ENCODE measurements at regions not wholly inside any gene's neighbourhood (a gene's known extent, or its start where the extent isn't known, plus 50 kb on each side); places are given as distances from the start of the nearest gene placed in this dataset.
A peak's percentile ranks its signal among the peaks of the same experiment; 100 is the strongest.

- TF ChIP-seq ZBTB33 (IDR thresholded peaks at IDR 0.05) (no peak), STAT3 (IDR thresholded peaks at IDR 0.05; ENCODE audit: low read depth, low read length) (no peak), IKZF2 (IDR thresholded peaks at IDR 0.05) (no peak), PML (IDR thresholded peaks at IDR 0.05; ENCODE audit: low read length) (no peak)
These were observed 389.8 kb downstream of the ETNK1 start (continued) for GRCh38 chr12:23014749-23015148.

GRCh38 chr12:23025372-23026016 lies 400.5 kb downstream of the ETNK1 start:
- RAD21 ChIA-PET (ENCODE audit: unreplicated experiment), result no interaction called here
- SMC1A ChIA-PET (ENCODE audit: uncharacterized antibody, unreplicated experiment), result interaction anchor here (0.9 kb wide), 1 partner anchor 13 kb away, joined by 3 read pairs; no protein-coding TSS in a partner anchor
- DNase-seq (ENCODE audit: low read depth, low spot score) (no peak), ATAC-seq (no peak), FAIRE-seq (no peak)
- H3K4me3 ChIP-seq, result no peak overlapping the region
- 0% methylated on average over 1 of the region's 1 CpG for whole genome bisulfite sequencing (ENCODE audit: insufficient coverage, insufficient replicate concordance, low lambda C conversion rate, missing lambda C conversion rate)
- H3K9me3 ChIP-seq (replicated peaks; ENCODE audit: control insufficient read depth, insufficient read depth, low read length), result no peaks in the 10 kb centered on the region
- no peak overlapping the region for H2AFZ ChIP-seq (ENCODE audit: control insufficient read depth, low read depth, low read length)
- no peaks in the 10 kb centered on the region for H4K20me1 ChIP-seq (ENCODE audit: control insufficient read depth, insufficient read depth)
- H3K27me3 ChIP-seq (replicated peaks in 1 of 2; ENCODE audit: control insufficient read depth in 2 of 2, insufficient read depth in 2 of 2, low read length in 1 of 2), result no peaks in the 10 kb centered on the region
- CTCF ChIA-PET, result no interaction called here
- BruUV-seq (replicated peaks), result no TSS peak
- H3K27ac ChIP-seq (ENCODE audit: control insufficient read depth, insufficient read depth), result no peak overlapping the region
- no peaks in the 10 kb centered on the region for H3K79me2 ChIP-seq (ENCODE audit: control insufficient read depth, insufficient read depth, low read length)
- H3K9ac ChIP-seq (ENCODE audit: control insufficient read depth, insufficient read depth, low read length), result no peak overlapping the region
- intact Hi-C loops (cut with micrococcal nuclease; ENCODE audit: unreplicated experiment) (no loop called here), in situ Hi-C loops (cut with MboI) (no loop called here)
- 0 out of 2 replicates have a peak overlapping the region, but pooled peaks have one; percentile 3 for H3K4me2 ChIP-seq (ENCODE audit: control insufficient read depth, insufficient read depth)
- POLR2A ChIA-PET, result no interaction called here
- H3K4me1 ChIP-seq (ENCODE audit: control insufficient read depth, insufficient read depth, low read length), result no peaks in the 10 kb centered on the region; the same call in 1 of the 2 replicates
- no peaks in the 10 kb centered on the region for H3K36me3 ChIP-seq (ENCODE audit: control insufficient read depth in 2 of 2, insufficient read depth in 2 of 2, low read length in 1 of 2)
- no peak for TF ChIP-seq SMARCA5 (IDR thresholded peaks at IDR 0.05)
- TF ChIP-seq MTA2 (IDR thresholded peaks at IDR 0.05; ENCODE audit: low read depth), result no peak
- TF ChIP-seq MXI1 (IDR thresholded peaks at IDR 0.05; ENCODE audit: low read depth, low read length), result no peak
- no peak for TF ChIP-seq NR2C1 (IDR thresholded peaks at IDR 0.05)
- TF ChIP-seq IKZF1 (conservative IDR thresholded peaks at IDR 0.05), result no peak
- no peak for TF ChIP-seq CUX1 (IDR thresholded peaks at IDR 0.05; ENCODE audit: insufficient replicate concordance, low read depth, low read length)
- no peak for TF ChIP-seq MTA3 (IDR thresholded peaks at IDR 0.05; ENCODE audit: borderline replicate concordance, low read length)
- TF ChIP-seq RBBP5 (conservative IDR thresholded peaks at IDR 0.05), result no peak
- TF ChIP-seq MYC (IDR thresholded peaks at IDR 0.05; ENCODE audit: insufficient read depth, insufficient read length, insufficient replicate concordance, low read length, severe bottlenecking), result no peak
- TF ChIP-seq CEBPB (IDR thresholded peaks at IDR 0.05; ENCODE audit: borderline replicate concordance in 1 of 2, low read depth in 2 of 2, low read length in 2 of 2), result no peak
- no peak for TF ChIP-seq STAT1 (conservative IDR thresholded peaks at IDR 0.05)
- no peak for TF ChIP-seq RAD21 (IDR thresholded peaks at IDR 0.05; ENCODE audit: insufficient read depth, low read depth, low read length)
- no peak for TF ChIP-seq TCF7 (IDR thresholded peaks at IDR 0.05; ENCODE audit: borderline replicate concordance)
- no peak for TF ChIP-seq SUZ12 (IDR thresholded peaks at IDR 0.05; ENCODE audit: unreplicated experiment)
